HEK293T (cell line): ENCODE measurements at regions not wholly inside any gene's neighbourhood (a gene's known extent, or its start where the extent isn't known, plus 50 kb on each side); places are given as distances from the start of the nearest gene placed in this dataset.
"Not testable (repeated sequence)": the region's sequence is repeated elsewhere in the genome, so short reads cannot be mapped to it uniquely, and the experiment has no call there.

ENCODE experiments used
- BHLHE40 ChIP-seq: fragments of 450-650 bp; IDR thresholded peaks from 2 replicates; pipeline ENCODE4 v1.6.1; 2016; ENCODE audit warnings: mild to moderate bottlenecking, moderate library complexity, borderline replicate concordance
- ELF4 ChIP-seq: fragments of 450-650 bp; IDR thresholded peaks from 2 replicates; pipeline ENCODE4 v1.6.1; 2017; ENCODE audit warnings: antibody characterized with exemption
- FOXK2 ChIP-seq: fragments of 450-650 bp; IDR thresholded peaks from 2 replicates; pipeline ENCODE4 v1.6.1; 2016; ENCODE audit warnings: mild to moderate bottlenecking

DNA sequence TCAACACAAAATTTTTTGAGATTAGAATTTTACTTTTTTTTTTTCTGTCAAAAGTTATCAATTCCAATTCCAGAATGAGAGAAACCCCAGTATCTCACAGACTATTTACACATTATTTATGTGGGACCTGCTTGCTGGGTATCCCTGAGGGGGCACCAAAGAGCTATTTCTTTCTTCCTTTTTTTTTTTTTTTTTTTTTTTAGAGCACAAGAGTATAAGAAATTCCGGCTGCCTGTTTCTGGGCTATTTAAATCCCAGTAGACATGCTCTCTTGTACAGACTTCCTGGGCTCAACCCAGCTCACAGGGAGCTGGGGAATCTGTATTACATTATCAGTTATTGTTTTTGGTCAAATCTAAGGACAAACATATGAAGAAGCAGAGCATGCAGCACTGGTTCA is 156.9 kb upstream of the NBPF9 start:
- TF ChIP-seq BHLHE40, FOXK2, ELF4: not testable (repeated sequence)
